ENCODE measurements at regions not wholly inside any gene's neighbourhood (a gene's known extent, or its start where the extent isn't known, plus 50 kb on each side); places are given as distances from the start of the nearest gene placed in this dataset.

GRCh38 chr15:95298729-95299128, 1031.8 kb upstream of the NR2F2 start:
- no peak for DNase-seq

- DNase-seq = no peak
Observed at GRCh38 chr15:95300958-95301357, 1029.5 kb upstream of the NR2F2 start.

GRCh38 chr15:95302206-95302605, 1028.3 kb upstream of the NR2F2 start:
- no peak for DNase-seq

- DNase-seq = no peak
Observed at GRCh38 chr15:95302809-95303208, 1027.7 kb upstream of the NR2F2 start.

- DNase-seq = no peak
Observed at GRCh38 chr15:95303713-95304112, 1026.8 kb upstream of the NR2F2 start.

- no peak for DNase-seq
Observed at GRCh38 chr15:95304151-95304946, 1026.2 kb upstream of the NR2F2 start.

GRCh38 chr15:95304947-95305400, 1025.5 kb upstream of the NR2F2 start:
- no peak for DNase-seq

- no peak for DNase-seq
Observed at GRCh38 chr15:95307115-95307514, 1023.4 kb upstream of the NR2F2 start.

- DNase-seq = no peak
Observed at GRCh38 chr15:95319242-95319641, 1011.3 kb upstream of the NR2F2 start.

GRCh38 chr15:95323796-95324195, 1006.7 kb upstream of the NR2F2 start:
- no peak for DNase-seq

- no peak for DNase-seq
Observed at GRCh38 chr15:95324656-95325055, 1005.8 kb upstream of the NR2F2 start.

- DNase-seq = no peak
Observed at GRCh38 chr15:95325763-95326404, 1004.6 kb upstream of the NR2F2 start.

- peak; percentile 59 for DNase-seq
Observed at GRCh38 chr15:95326431-95327182, 1003.9 kb upstream of the NR2F2 start.

GRCh38 chr15:95327183-95327525, 1003.3 kb upstream of the NR2F2 start:
- no peak for DNase-seq

- peak; percentile 52 for DNase-seq
Observed at GRCh38 chr15:95327661-95328060, 1002.8 kb upstream of the NR2F2 start.

GRCh38 chr15:95328559-95328958, 1001.9 kb upstream of the NR2F2 start:
- no peak for DNase-seq

GRCh38 chr15:95329362-95329761, 1001.1 kb upstream of the NR2F2 start:
- DNase-seq = no peak

GRCh38 chr15:95341686-95342085, 988.8 kb upstream of the NR2F2 start:
- no peak for DNase-seq

GRCh38 chr15:95345867-95346266, 984.6 kb upstream of the NR2F2 start:
- DNase-seq = no peak

GRCh38 chr15:95346721-95347475, 983.6 kb upstream of the NR2F2 start:
- no peak for DNase-seq

- peak; percentile 68 for DNase-seq
Observed at GRCh38 chr15:95347837-95348236, 982.7 kb upstream of the NR2F2 start.

GRCh38 chr15:95350908-95351307, 979.6 kb upstream of the NR2F2 start:
- no peak for DNase-seq

- no peak for DNase-seq
Observed at GRCh38 chr15:95352631-95353187, 977.8 kb upstream of the NR2F2 start.
